Activated naive CD8-positive, alpha-beta T cell (primary cell): ENCODE measurements at regions not wholly inside any gene's neighbourhood (a gene's known extent, or its start where the extent isn't known, plus 50 kb on each side); places are given as distances from the start of the nearest gene placed in this dataset.

ENCODE experiments used
- H3K27ac Mint-ChIP-seq: one replicate; pipeline ENCODE4 v1.8.0; 2021; ENCODE audit warnings: mixed read lengths
- H3K27me3 Mint-ChIP-seq: one replicate; pipeline ENCODE4 v1.8.0; 2021; ENCODE audit warnings: mixed read lengths
- H3K36me3 Mint-ChIP-seq: one replicate; pipeline ENCODE4 v1.8.0; 2021; ENCODE audit warnings: mixed read lengths
- H3K4me1 Mint-ChIP-seq: one replicate; pipeline ENCODE4 v1.8.0; 2021; ENCODE audit warnings: low read depth, mixed read lengths
- H3K4me3 Mint-ChIP-seq: one replicate; pipeline ENCODE4 v1.8.0; 2021; ENCODE audit warnings: mild to moderate bottlenecking, mixed read lengths
- H3K9me3 Mint-ChIP-seq: one replicate; pipeline ENCODE4 v1.8.0; 2021; ENCODE audit warnings: low read depth, mixed read lengths

- no peaks in the 10 kb centered on the region for H3K4me1 Mint-ChIP-seq
- H3K9me3 Mint-ChIP-seq = peaks cover 14% of the 10 kb centered on the region
- H3K36me3 Mint-ChIP-seq = no peaks in the 10 kb centered on the region
- no peak overlapping the region for H3K4me3 Mint-ChIP-seq
- H3K27me3 Mint-ChIP-seq = peaks cover 6% of the 10 kb centered on the region
- H3K27ac Mint-ChIP-seq = no peak overlapping the region
Observed at GRCh38 chr11:15525582-15525981, 410.9 kb downstream of the INSC start.

- no peaks in the 10 kb centered on the region for H3K36me3 Mint-ChIP-seq
- peaks cover 6% of the 10 kb centered on the region for H3K27me3 Mint-ChIP-seq
- no peaks in the 10 kb centered on the region for H3K4me1 Mint-ChIP-seq
- H3K4me3 Mint-ChIP-seq = no peak overlapping the region
- no peak overlapping the region for H3K27ac Mint-ChIP-seq
- H3K9me3 Mint-ChIP-seq = peaks cover 14% of the 10 kb centered on the region
Observed at GRCh38 chr11:15526032-15526431, 411.3 kb downstream of the INSC start.

GRCh38 chr11:15526859-15527450, 412.2 kb downstream of the INSC start:
- H3K4me3 Mint-ChIP-seq = no peak overlapping the region

GRCh38 chr11:15532432-15532831, 417.7 kb downstream of the INSC start:
- no peaks in the 10 kb centered on the region for H3K4me1 Mint-ChIP-seq
- peaks cover 7% of the 10 kb centered on the region for H3K9me3 Mint-ChIP-seq
- H3K27ac Mint-ChIP-seq = no peak overlapping the region
- no peak overlapping the region for H3K4me3 Mint-ChIP-seq
- H3K36me3 Mint-ChIP-seq = no peaks in the 10 kb centered on the region
- peaks cover 2% of the 10 kb centered on the region for H3K27me3 Mint-ChIP-seq

More at GRCh38 chr11:15526859-15527450, 412.2 kb downstream of the INSC start:
- H3K27me3 Mint-ChIP-seq = peaks cover 6% of the 10 kb centered on the region
- H3K27ac Mint-ChIP-seq = no peak overlapping the region
- H3K9me3 Mint-ChIP-seq = peaks cover 14% of the 10 kb centered on the region
- H3K4me1 Mint-ChIP-seq = no peaks in the 10 kb centered on the region
- no peaks in the 10 kb centered on the region for H3K36me3 Mint-ChIP-seq

DNA sequence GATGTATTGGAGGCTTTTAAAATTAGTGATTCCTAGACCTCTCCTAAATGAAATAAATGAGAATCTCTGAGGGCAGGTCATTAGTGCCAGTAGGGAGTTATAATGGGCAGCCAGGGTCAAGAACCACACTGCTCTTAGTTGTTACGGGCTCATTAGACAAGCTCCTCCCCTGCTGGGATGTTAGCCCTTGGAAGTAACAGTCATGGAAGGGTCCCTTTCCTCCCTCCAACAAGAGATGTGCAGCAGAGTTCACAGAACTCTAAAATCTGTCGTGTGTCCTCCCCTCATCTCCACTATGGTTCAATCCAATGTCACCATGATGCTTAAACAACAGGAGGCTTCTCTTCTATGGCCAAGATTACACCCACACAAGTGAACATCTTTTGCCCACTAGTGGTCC, 419.5 kb downstream of the INSC start:
- Mint-ChIP-seq H3K27me3 (no peaks in the 10 kb centered on the region), H3K9me3 (peaks cover 7% of the 10 kb centered on the region), H3K36me3 (no peaks in the 10 kb centered on the region), H3K4me1 (no peaks in the 10 kb centered on the region), H3K4me3 (no peak overlapping the region), H3K27ac (no peak overlapping the region)

DNA sequence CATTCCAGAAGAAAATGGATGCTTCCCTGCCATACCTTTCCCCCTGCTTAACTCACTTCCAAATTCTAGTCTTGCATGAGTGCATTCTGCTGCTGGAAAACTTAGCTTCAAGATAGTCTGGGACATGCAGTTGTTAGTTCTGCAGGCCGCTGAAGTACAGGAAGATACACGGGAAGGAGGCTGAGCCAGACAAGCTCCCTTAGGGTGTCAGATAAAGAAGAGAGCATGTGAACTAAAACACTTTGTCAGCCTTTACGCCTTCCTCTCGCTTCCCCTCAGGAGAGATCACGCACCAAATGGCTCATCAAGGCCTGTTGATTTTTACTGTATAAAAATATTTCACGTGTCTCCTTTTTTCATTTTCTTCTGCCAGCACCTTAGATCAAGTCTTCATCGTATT, 420.7 kb downstream of the INSC start:
- no peak overlapping the region for H3K27ac Mint-ChIP-seq
- no peaks in the 10 kb centered on the region for H3K27me3 Mint-ChIP-seq

DNA sequence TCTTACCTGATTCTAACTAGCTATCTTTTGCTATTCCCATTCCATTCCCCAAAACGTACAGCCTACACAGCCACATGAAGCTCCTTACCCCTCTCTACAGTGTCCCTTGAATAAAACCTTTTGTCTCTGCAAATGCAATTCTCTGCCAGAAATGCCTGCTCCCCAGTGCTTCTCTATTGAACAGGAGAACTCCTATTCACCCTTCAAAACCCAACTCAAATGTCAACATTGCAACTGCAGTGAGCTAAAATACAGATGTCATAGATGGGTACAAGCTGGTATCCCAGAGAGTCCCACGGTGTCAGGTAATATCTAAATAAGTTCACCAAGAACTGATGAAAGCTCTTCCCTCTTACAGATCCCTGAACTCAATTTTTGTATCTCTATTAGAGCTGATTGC, 421.7 kb downstream of the INSC start:
- Mint-ChIP-seq H3K36me3 (no peaks in the 10 kb centered on the region), H3K9me3 (peaks cover 3% of the 10 kb centered on the region), H3K4me3 (no peak overlapping the region), H3K27ac (no peak overlapping the region), H3K4me1 (no peaks in the 10 kb centered on the region), H3K27me3 (no peaks in the 10 kb centered on the region)

More for the DNA sequence above, 420.7 kb downstream of the INSC start:
- Mint-ChIP-seq H3K4me3 (no peak overlapping the region), H3K4me1 (no peaks in the 10 kb centered on the region), H3K36me3 (no peaks in the 10 kb centered on the region), H3K9me3 (peaks cover 4% of the 10 kb centered on the region)

DNA sequence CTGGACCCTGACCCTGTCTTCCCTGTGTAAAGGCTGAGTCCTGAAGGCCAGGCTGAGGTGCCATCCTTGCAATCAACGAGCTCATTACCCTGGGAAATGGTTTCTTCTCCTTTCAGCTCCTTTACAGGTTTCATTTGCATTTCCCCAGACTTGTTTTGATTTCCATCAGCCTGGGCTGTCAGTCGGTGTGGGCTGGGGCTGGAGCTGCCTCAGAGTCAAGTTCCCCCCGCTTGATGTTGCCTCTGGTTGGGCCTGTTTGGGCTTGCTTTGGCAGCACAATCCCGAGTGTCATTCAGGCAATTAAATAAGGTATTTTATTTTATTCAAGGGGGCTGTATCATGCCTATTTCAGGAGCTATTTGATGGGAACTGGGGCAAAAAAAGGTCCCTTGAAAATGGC, 424.9 kb downstream of the INSC start:
- Mint-ChIP-seq H3K27me3 (no peaks in the 10 kb centered on the region), H3K36me3 (no peaks in the 10 kb centered on the region), H3K9me3 (peaks cover 3% of the 10 kb centered on the region), H3K27ac (no peak overlapping the region), H3K4me1 (no peaks in the 10 kb centered on the region), H3K4me3 (no peak overlapping the region)

- Mint-ChIP-seq H3K27ac (no peak overlapping the region), H3K9me3 (peaks cover 3% of the 10 kb centered on the region), H3K4me3 (no peak overlapping the region), H3K36me3 (no peaks in the 10 kb centered on the region), H3K27me3 (no peaks in the 10 kb centered on the region), H3K4me1 (no peaks in the 10 kb centered on the region)
Observed at GRCh38 chr11:15541079-15541478, 426.4 kb downstream of the INSC start.

- Mint-ChIP-seq H3K36me3 (no peaks in the 10 kb centered on the region), H3K9me3 (no peaks in the 10 kb centered on the region), H3K4me3 (no peak overlapping the region), H3K27me3 (no peaks in the 10 kb centered on the region), H3K27ac (no peak overlapping the region), H3K4me1 (no peaks in the 10 kb centered on the region)
Observed at GRCh38 chr11:15544353-15544752, 429.6 kb downstream of the INSC start.

DNA sequence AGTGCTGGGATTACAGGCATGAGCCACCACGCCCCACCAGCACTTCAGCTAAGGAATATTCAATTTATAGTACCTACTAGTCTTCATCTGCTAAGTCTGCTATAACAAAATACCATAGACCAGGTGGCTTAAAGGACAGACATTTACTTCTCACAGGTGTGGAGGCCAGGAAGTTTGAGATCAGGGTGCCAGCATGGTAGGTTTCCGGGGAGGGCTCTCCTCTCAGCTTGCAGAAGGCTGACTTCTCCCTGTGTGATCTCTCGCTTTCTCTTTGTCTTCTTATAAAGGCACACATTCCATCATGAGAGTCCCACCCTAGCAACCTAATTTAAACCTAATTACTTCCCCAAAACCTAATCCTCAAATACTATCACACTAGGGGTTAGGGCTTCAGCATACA, 433.0 kb downstream of the INSC start:
- no peaks in the 10 kb centered on the region for H3K9me3 Mint-ChIP-seq
- no peak overlapping the region for H3K4me3 Mint-ChIP-seq
- no peaks in the 10 kb centered on the region for H3K27me3 Mint-ChIP-seq
- no peaks in the 10 kb centered on the region for H3K4me1 Mint-ChIP-seq
- H3K36me3 Mint-ChIP-seq = no peaks in the 10 kb centered on the region
- H3K27ac Mint-ChIP-seq = no peak overlapping the region

GRCh38 chr11:15551901-15552851, 437.5 kb downstream of the INSC start:
- H3K36me3 Mint-ChIP-seq = no peaks in the 10 kb centered on the region
- no peak overlapping the region for H3K4me3 Mint-ChIP-seq
- H3K27me3 Mint-ChIP-seq = peaks cover 4% of the 10 kb centered on the region
- H3K27ac Mint-ChIP-seq = no peak overlapping the region
- no peaks in the 10 kb centered on the region for H3K4me1 Mint-ChIP-seq
- no peaks in the 10 kb centered on the region for H3K9me3 Mint-ChIP-seq

GRCh38 chr11:15555161-15555560, 440.4 kb downstream of the INSC start:
- Mint-ChIP-seq H3K4me1 (no peaks in the 10 kb centered on the region), H3K4me3 (no peak overlapping the region), H3K9me3 (no peaks in the 10 kb centered on the region), H3K27me3 (peaks cover 4% of the 10 kb centered on the region), H3K36me3 (no peaks in the 10 kb centered on the region), H3K27ac (no peak overlapping the region)

- H3K27ac Mint-ChIP-seq = no peak overlapping the region
- H3K4me3 Mint-ChIP-seq = no peak overlapping the region
- peaks cover 4% of the 10 kb centered on the region for H3K27me3 Mint-ChIP-seq
- H3K36me3 Mint-ChIP-seq = no peaks in the 10 kb centered on the region
- no peaks in the 10 kb centered on the region for H3K4me1 Mint-ChIP-seq
- no peaks in the 10 kb centered on the region for H3K9me3 Mint-ChIP-seq
Observed at GRCh38 chr11:15557457-15558230, 442.9 kb downstream of the INSC start.
